H1 (cell line): ENCODE measurements at regions not wholly inside any gene's neighbourhood (a gene's known extent, or its start where the extent isn't known, plus 50 kb on each side); places are given as distances from the start of the nearest gene placed in this dataset.

ENCODE experiments used
- CTCF ChIA-PET: fragments of 300-600 bp; sonication (Branson Sonifier 250); formaldehyde crosslinking; loops from one replicate; lab custom pipeline; 2021; ENCODE audit not compliant: partially characterized antibody; lab: Charles Lee
- POLR2A ChIA-PET: fragments of 300-600 bp; sonication (Branson Sonifier 250); formaldehyde crosslinking; loops from one replicate; lab custom pipeline; 2021; ENCODE audit warnings: inconsistent platforms; ENCODE audit not compliant: partially characterized antibody; lab: Charles Lee
- DNase-seq, 2 experiments: peaks; one replicate each; pipeline versions ENCODE4 v3.0.0 to v3.0.0-alpha.2; 2010 to 2022; ENCODE audit warnings: low spot score in 2 of 2, low read depth in 1 of 2, mixed read lengths in 1 of 2
- FAIRE-seq: peaks from 2 replicates; lab custom pipeline; 2011; peaks lifted over from hg19 to GRCh38; lab: Jason Lieb, UNC
- H2AFZ ChIP-seq: 2 replicates; pipeline ENCODE4 v1.8.1; 2012; ENCODE audit warnings: low read length, inconsistent platforms
- H2AK5ac ChIP-seq: 2 replicates; pipeline ENCODE4 v1.6.1; 2013; ENCODE audit warnings: low read depth, low read length
- H2BK120ac ChIP-seq: replicated peaks from 2 replicates; pipeline ENCODE3; 2013; ENCODE audit warnings: low read depth, low read length, inconsistent platforms
- H2BK12ac ChIP-seq: 2 replicates; pipeline ENCODE4 v1.6.1; 2013; ENCODE audit warnings: low read depth, low read length
- H2BK15ac ChIP-seq: 2 replicates; pipeline ENCODE4 v1.6.1; 2013; ENCODE audit warnings: low read length
- H2BK20ac ChIP-seq: 2 replicates; pipeline ENCODE4 v1.6.1; 2013; ENCODE audit warnings: low read length
- H2BK5ac ChIP-seq: 2 replicates; pipeline ENCODE4 v1.6.1; 2013; ENCODE audit warnings: low read depth, low read length
- H3K14ac ChIP-seq: 2 replicates; pipeline ENCODE4 v1.6.1; 2013; ENCODE audit warnings: inconsistent platforms; ENCODE audit not compliant: insufficient read length
- H3K18ac ChIP-seq: 2 replicates; pipeline ENCODE4 v1.6.1; 2013; ENCODE audit warnings: low read length; ENCODE audit errors: extremely low read depth
- H3K23ac ChIP-seq: 2 replicates; pipeline ENCODE4 v1.6.1; 2013; ENCODE audit warnings: inconsistent platforms; ENCODE audit not compliant: insufficient read length
- H3K23me2 ChIP-seq: 2 replicates; pipeline ENCODE4 v1.6.1; 2013; ENCODE audit warnings: low read depth, low read length
- H3K27ac ChIP-seq: 2 replicates; pipeline ENCODE4 v1.6.1; 2011; ENCODE audit warnings: low read depth, low read length, inconsistent platforms
- H3K27me3 ChIP-seq, 4 experiments: replicated peaks in 1 of 4; 1 replicate in 1 of 4; 2 replicates in 3 of 4; pipeline versions ENCODE4 v1.6.1 to v1.8.1; 2011 to 2013; ENCODE audit warnings: low read length in 3 of 4, mild to moderate bottlenecking in 3 of 4, inconsistent platforms in 2 of 4, mixed read lengths in 2 of 4, moderate library complexity in 1 of 4; ENCODE audit not compliant: control insufficient read depth in 3 of 4, insufficient read depth in 3 of 4; ENCODE audit errors: extremely low read depth in 1 of 4
- H3K36me3 ChIP-seq, 4 experiments: 2 replicates each; pipeline versions ENCODE4 v1.6.1 to v1.8.1; 2011 to 2013; ENCODE audit warnings: mild to moderate bottlenecking in 4 of 4, low read length in 3 of 4, moderate library complexity in 2 of 4, control low read depth in 1 of 4, inconsistent platforms in 1 of 4; ENCODE audit not compliant: insufficient read depth in 4 of 4, control insufficient read depth in 2 of 4
- H3K4ac ChIP-seq: replicated peaks from 2 replicates; pipeline ENCODE3; 2013; ENCODE audit warnings: low read length, low read depth, mixed read lengths, inconsistent platforms; ENCODE audit not compliant: insufficient read length
- H3K4me1 ChIP-seq, 4 experiments: replicated peaks in 1 of 4; 1 replicate in 1 of 4; 2 replicates in 3 of 4; pipeline versions ENCODE4 v1.6.1 to v1.8.1; 2011 to 2013; ENCODE audit warnings: low read length in 3 of 4, inconsistent platforms in 2 of 4, mixed read lengths in 1 of 4; ENCODE audit not compliant: insufficient read depth in 4 of 4, control insufficient read depth in 3 of 4
- H3K4me2 ChIP-seq, 2 experiments: 2 replicates each; pipeline versions ENCODE4 v1.6.1 to v1.8.1; 2011 to 2013; ENCODE audit warnings: low read depth in 2 of 2, low read length in 2 of 2, control low read depth in 1 of 2, inconsistent platforms in 1 of 2, mild to moderate bottlenecking in 1 of 2; ENCODE audit not compliant: insufficient read depth in 1 of 2
- H3K4me3 ChIP-seq, 4 experiments: fragments of 200-600, 300-600 bp in 1 of 4; sonication (generic), shearing (Covaris generic), sonication (Bioruptor Twin) in 1 of 4; 2 replicates each; pipeline versions ENCODE4 v1.5.1 to v1.8.1; 2011 to 2016; ENCODE audit warnings: low read length in 4 of 4, low read depth in 3 of 4, control low read depth in 2 of 4, inconsistent platforms in 2 of 4, mild to moderate bottlenecking in 2 of 4, mixed read lengths in 1 of 4, moderate library complexity in 1 of 4; ENCODE audit not compliant: insufficient read depth in 2 of 4; ENCODE audit errors: extremely low read depth in 1 of 4
- H3K56ac ChIP-seq: replicated peaks from 2 replicates; pipeline ENCODE3; 2013; ENCODE audit warnings: low read depth, mild to moderate bottlenecking, mixed read lengths, low read length, inconsistent platforms; ENCODE audit not compliant: insufficient read length
- H3K79me1 ChIP-seq: 2 replicates; pipeline ENCODE4 v1.6.1; 2013; ENCODE audit warnings: low read depth, low read length, control low read depth
- H3K79me2 ChIP-seq, 2 experiments: 2 replicates each; pipeline versions ENCODE4 v1.6.1 to v1.8.1; 2012 to 2013; ENCODE audit warnings: low read length in 2 of 2, mild to moderate bottlenecking in 2 of 2, inconsistent platforms in 1 of 2; ENCODE audit not compliant: insufficient read depth in 2 of 2, control insufficient read depth in 1 of 2
- H3K9ac ChIP-seq, 4 experiments: replicated peaks in 1 of 4; 1 replicate in 1 of 4; 2 replicates in 3 of 4; pipeline versions ENCODE4 v1.6.1 to v1.8.1; 2011 to 2013; ENCODE audit warnings: low read depth in 3 of 4, low read length in 3 of 4, control low read depth in 2 of 4, mild to moderate bottlenecking in 2 of 4, moderate library complexity in 2 of 4, inconsistent platforms in 1 of 4; ENCODE audit errors: extremely low read depth in 1 of 4
- H3K9me3 ChIP-seq, 2 experiments: 2 replicates each; pipeline versions ENCODE4 v1.6.1 to v1.8.1; 2012 to 2013; ENCODE audit warnings: mild to moderate bottlenecking in 2 of 2, moderate library complexity in 2 of 2, control low read depth in 1 of 2, inconsistent platforms in 1 of 2, low read depth in 1 of 2, low read length in 1 of 2, mixed read lengths in 1 of 2; ENCODE audit not compliant: insufficient read depth in 2 of 2
- H4K20me1 ChIP-seq, 2 experiments: replicated peaks in 1 of 2; 2 replicates each; pipeline versions ENCODE3 to v1.8.1; 2011 to 2013; ENCODE audit warnings: inconsistent platforms in 2 of 2, low read length in 2 of 2, mild to moderate bottlenecking in 1 of 2; ENCODE audit not compliant: insufficient read depth in 2 of 2, control insufficient read depth in 1 of 2
- H4K5ac ChIP-seq: 2 replicates; pipeline ENCODE4 v1.6.1; 2013; ENCODE audit warnings: low read length, low read depth, mixed read lengths, inconsistent platforms; ENCODE audit not compliant: insufficient read length
- H4K8ac ChIP-seq: 2 replicates; pipeline ENCODE4 v1.8.0; 2013; ENCODE audit warnings: mild to moderate bottlenecking, moderate library complexity, low read length, inconsistent platforms; ENCODE audit not compliant: insufficient read depth; ENCODE audit errors: extremely low read depth
- H4K91ac ChIP-seq: replicated peaks from 2 replicates; pipeline ENCODE3; 2013; ENCODE audit warnings: low read length, mixed read lengths, inconsistent platforms; ENCODE audit not compliant: insufficient read length
- BRCA1 ChIP-seq: IDR thresholded peaks from 2 replicates; pipeline ENCODE4 v1.6.1; 2012; ENCODE audit warnings: low read depth, low read length, improper control_type of control experiment
- CBX8 ChIP-seq: fragments of 300-800, 300-1000 bp; sonication (generic); IDR thresholded peaks from 2 replicates; pipeline ENCODE4 v1.7.1; 2016; ENCODE audit warnings: low read depth, low read length, borderline replicate concordance
- CHD1 ChIP-seq: IDR thresholded peaks from 2 replicates; pipeline ENCODE4 v1.6.1; 2012; ENCODE audit warnings: low read depth, low read length, improper control_type of control experiment
- CREB1 ChIP-seq: IDR thresholded peaks from 2 replicates; pipeline ENCODE4 v1.6.1; 2012; ENCODE audit warnings: inconsistent platforms
- POLR2A ChIP-seq, 2 experiments: IDR thresholded peaks; 1 replicate in 1 of 2; 2 replicates in 1 of 2; pipeline ENCODE4 v1.6.1; 2011; ENCODE audit warnings: low read depth in 2 of 2, low read length in 2 of 2, mild to moderate bottlenecking in 2 of 2; ENCODE audit errors: control extremely low read depth in 1 of 2
- POLR2AphosphoS5 ChIP-seq: IDR thresholded peaks from 2 replicates; pipeline ENCODE4 v1.6.1; 2011; ENCODE audit warnings: low read depth, low read length
- POU5F1 ChIP-seq: IDR thresholded peaks from 2 replicates; pipeline ENCODE4 v1.6.1; 2011; ENCODE audit warnings: low read depth, mild to moderate bottlenecking, low read length, moderate library complexity
- RFX5 ChIP-seq: IDR thresholded peaks from 2 replicates; pipeline ENCODE4 v1.6.1; 2011; ENCODE audit warnings: low read depth, low read length, improper control_type of control experiment, borderline replicate concordance
- SIN3A ChIP-seq, 2 experiments: IDR thresholded peaks in 1 of 2; conservative IDR thresholded peaks in 1 of 2; 2 replicates each; pipeline ENCODE4 v1.6.1; 2011 to 2012; ENCODE audit warnings: low read length in 2 of 2, improper control_type of control experiment in 1 of 2, low read depth in 1 of 2, mild to moderate bottlenecking in 1 of 2
- SP4 ChIP-seq: IDR thresholded peaks from 2 replicates; pipeline ENCODE4 v1.6.1; 2012; ENCODE audit warnings: low read length, inconsistent platforms
- ZNF274 ChIP-seq: IDR thresholded peaks from 2 replicates; pipeline ENCODE4 v1.7.0; 2012; ENCODE audit warnings: low read length, borderline replicate concordance; ENCODE audit errors: extremely low read depth
- WGBS, 2 experiments: shearing (Covaris generic) in 1 of 2; methylation state at CpG; one replicate each; pipeline versions ENCODE4 v1.1.6 to v1.1.7; 2013 to 2015; ENCODE audit warnings: low lambda C conversion rate in 2 of 2, mixed read lengths in 2 of 2, inconsistent platforms in 1 of 2, low coverage in 1 of 2, missing lambda C conversion rate in 1 of 2; ENCODE audit not compliant: insufficient replicate concordance in 2 of 2, insufficient coverage in 1 of 2, insufficient read length in 1 of 2; ENCODE audit errors: extremely low coverage in 1 of 2, missing lambda C conversion rate in 1 of 2; 5-methylcytosine and 5-hydroxymethylcytosine counted together
- TF ChIP-seq, protein P1 (sequence below): IDR thresholded peaks from 2 replicates; pipeline ENCODE4 v1.6.1; 2011; ENCODE audit warnings: low read depth, mild to moderate bottlenecking, low read length; ENCODE audit not compliant: insufficient read depth
- TF ChIP-seq, protein P2 (sequence below), 3 experiments: IDR thresholded peaks; 1 replicate in 2 of 3; 2 replicates in 1 of 3; pipeline versions ENCODE4 v1.5.1 to v1.6.1; 2011; ENCODE audit warnings: low read length in 3 of 3, mild to moderate bottlenecking in 3 of 3, inconsistent platforms in 2 of 3, low read depth in 1 of 3, moderate library complexity in 1 of 3; ENCODE audit not compliant: insufficient read depth in 1 of 3; ENCODE audit errors: control extremely low read depth in 1 of 3

DNA sequence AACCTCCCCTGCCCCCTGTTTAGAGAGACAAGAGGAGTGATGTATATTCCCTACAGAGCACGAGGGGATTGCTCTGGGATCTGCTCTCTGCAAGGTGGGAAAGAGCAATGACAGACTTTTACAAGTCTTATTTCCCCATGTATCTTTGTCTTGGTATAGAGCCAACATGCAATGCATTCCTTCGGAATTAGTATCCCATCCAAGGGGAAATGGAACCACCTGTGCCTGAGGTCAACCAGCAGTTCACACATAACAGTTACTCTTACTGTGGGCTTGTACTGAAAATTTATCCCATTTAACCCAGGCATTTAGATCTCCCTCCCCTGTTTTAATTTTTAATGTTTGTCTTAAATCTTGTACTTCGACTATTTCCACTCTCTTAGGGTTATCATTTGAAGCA is 250.4 kb downstream of the C6orf118 start:
- Histone ChIP-seq H3K56ac (no peak overlapping the region), H3K79me1 (no peaks in the 10 kb centered on the region), H2BK120ac (no peak overlapping the region), H3K4me3 (no peak overlapping the region), H2BK15ac (no peak overlapping the region), H4K91ac (no peak overlapping the region), H4K8ac (no peak overlapping the region), H3K4me1 (no peaks in the 10 kb centered on the region), H3K4me2 (no peak overlapping the region), H3K27ac (no peak overlapping the region), H2AK5ac (no peak overlapping the region), H3K9ac (no peak overlapping the region), H3K9me3 (no peaks in the 10 kb centered on the region), H3K18ac (no peak overlapping the region), H3K36me3 (no peaks in the 10 kb centered on the region), H2BK12ac (no peak overlapping the region), H2BK20ac (no peak overlapping the region), H3K4ac (no peak overlapping the region), H3K27me3 (no peaks in the 10 kb centered on the region), H3K14ac (no peak overlapping the region), H2BK5ac (no peak overlapping the region), H4K20me1 (no peaks in the 10 kb centered on the region), H3K23ac (no peak overlapping the region), H3K79me2 (no peaks in the 10 kb centered on the region), H4K5ac (no peak overlapping the region), H3K23me2 (no peaks in the 10 kb centered on the region), H2AFZ (no peak overlapping the region)
- no peak for DNase-seq
- WGBS, 2 experiments = 95% methylated on average over 3 of the region's 3 CpGs; no CpG with 5 or more reads in 1 of the 2 experiments
- POLR2A ChIA-PET = no interaction called here
- CTCF ChIA-PET = interaction anchor here (0.6 kb wide), 1 partner anchor 781 kb away, joined by 3 read pairs; no protein-coding TSS in a partner anchor
- no peak for FAIRE-seq
- no peak for TF ChIP-seq SIN3A (conservative IDR thresholded peaks at IDR 0.05 in 1 of 2, IDR thresholded peaks at IDR 0.05 in 1 of 2; ENCODE audit: low read depth in 1 of 2, low read length in 2 of 2)
- no peak for TF ChIP-seq ZNF274
- TF ChIP-seq, protein P1, sequence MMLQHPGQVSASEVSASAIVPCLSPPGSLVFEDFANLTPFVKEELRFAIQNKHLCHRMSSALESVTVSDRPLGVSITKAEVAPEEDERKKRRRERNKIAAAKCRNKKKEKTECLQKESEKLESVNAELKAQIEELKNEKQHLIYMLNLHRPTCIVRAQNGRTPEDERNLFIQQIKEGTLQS = no peak
- TF ChIP-seq POLR2A (IDR thresholded peaks at IDR 0.05; ENCODE audit: control extremely low read depth in 1 of 2, low read depth in 2 of 2, low read length in 2 of 2) = no peak
- TF ChIP-seq POU5F1 = no peak
- TF ChIP-seq, protein P2, sequence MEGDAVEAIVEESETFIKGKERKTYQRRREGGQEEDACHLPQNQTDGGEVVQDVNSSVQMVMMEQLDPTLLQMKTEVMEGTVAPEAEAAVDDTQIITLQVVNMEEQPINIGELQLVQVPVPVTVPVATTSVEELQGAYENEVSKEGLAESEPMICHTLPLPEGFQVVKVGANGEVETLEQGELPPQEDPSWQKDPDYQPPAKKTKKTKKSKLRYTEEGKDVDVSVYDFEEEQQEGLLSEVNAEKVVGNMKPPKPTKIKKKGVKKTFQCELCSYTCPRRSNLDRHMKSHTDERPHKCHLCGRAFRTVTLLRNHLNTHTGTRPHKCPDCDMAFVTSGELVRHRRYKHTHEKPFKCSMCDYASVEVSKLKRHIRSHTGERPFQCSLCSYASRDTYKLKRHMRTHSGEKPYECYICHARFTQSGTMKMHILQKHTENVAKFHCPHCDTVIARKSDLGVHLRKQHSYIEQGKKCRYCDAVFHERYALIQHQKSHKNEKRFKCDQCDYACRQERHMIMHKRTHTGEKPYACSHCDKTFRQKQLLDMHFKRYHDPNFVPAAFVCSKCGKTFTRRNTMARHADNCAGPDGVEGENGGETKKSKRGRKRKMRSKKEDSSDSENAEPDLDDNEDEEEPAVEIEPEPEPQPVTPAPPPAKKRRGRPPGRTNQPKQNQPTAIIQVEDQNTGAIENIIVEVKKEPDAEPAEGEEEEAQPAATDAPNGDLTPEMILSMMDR (IDR thresholded peaks at IDR 0.05; ENCODE audit: control extremely low read depth in 1 of 3, insufficient read depth in 1 of 3, low read depth in 1 of 3, low read length in 3 of 3) = no peak
- TF ChIP-seq SP4 = no peak
- no peak for TF ChIP-seq RFX5
- no peak for TF ChIP-seq BRCA1
- TF ChIP-seq CBX8 = no peak
- TF ChIP-seq CHD1 = no peak
- TF ChIP-seq POLR2AphosphoS5 = no peak
- no peak for TF ChIP-seq CREB1
